ENCODE measurements at regions not wholly inside any gene's neighbourhood (a gene's known extent, or its start where the extent isn't known, plus 50 kb on each side); places are given as distances from the start of the nearest gene placed in this dataset.

- no peak for TF ChIP-seq CTCF (IDR thresholded peaks at IDR 0.05; ENCODE audit: borderline replicate concordance, extremely low read depth, low read length, poor library complexity, severe bottlenecking)
- TF ChIP-seq EZH2 (IDR thresholded peaks at IDR 0.05; ENCODE audit: borderline replicate concordance, low read depth, low read length, severe bottlenecking) = no peak
Observed at GRCh38 chr21:38621132-38621531, 122.9 kb upstream of the ERG start.

All from DND-41 (cell line).